Heart right ventricle (tissue), 16 donors: ENCODE measurements at regions not wholly inside any gene's neighbourhood (a gene's known extent, or its start where the extent isn't known, plus 50 kb on each side); places are given as distances from the start of the nearest gene placed in this dataset.

Experiments
- ATAC-seq, 8 donors: fragments of 200-7000 bp; cut with Tn5 transposase; one replicate each; pipeline ENCODE4 v1.9.1; 2020; ENCODE audit warnings: mild to moderate bottlenecking in 8 of 8, moderate library complexity in 8 of 8, moderate number of reproducible peaks in 1 of 8
- DNase-seq, 2 donors: peaks; one replicate each; pipeline ENCODE4 v3.0.0-alpha.2; 2020
- H3K27ac ChIP-seq, 10 donors: fragments of 200-600 bp; sonication (generic) in 2 of 10; one replicate each; pipeline versions ENCODE4 v1.5.0 to v1.8.0; 2020 to 2022; ENCODE audit warnings: mild to moderate bottlenecking in 3 of 10
- H3K27me3 ChIP-seq, 7 donors: fragments of 200-600 bp; one replicate each; pipeline ENCODE4 v1.8.0; 2021 to 2022; ENCODE audit warnings: mild to moderate bottlenecking in 2 of 7
- H3K36me3 ChIP-seq, 9 donors: fragments of 200-600 bp; sonication (generic) in 1 of 9; one replicate each; pipeline versions ENCODE4 v1.5.0 to v1.8.0; 2020 to 2022; ENCODE audit warnings: mild to moderate bottlenecking in 2 of 9
- H3K4me1 ChIP-seq, 9 donors: fragments of 200-600 bp; sonication (generic) in 1 of 9; one replicate each; pipeline versions ENCODE4 v1.5.0 to v1.8.0; 2020 to 2022; ENCODE audit warnings: mild to moderate bottlenecking in 4 of 9
- H3K4me3 ChIP-seq, 10 donors: fragments of 200-600 bp; sonication (generic) in 2 of 10; one replicate each; pipeline versions ENCODE4 v1.5.0 to v1.8.0; 2020 to 2022; ENCODE audit warnings: mild to moderate bottlenecking in 7 of 10, moderate library complexity in 2 of 10
- H3K9me3 ChIP-seq, 11 donors: fragments of 200-600 bp in 10 of 11; sonication (generic) in 2 of 11; one replicate each; pipeline versions ENCODE4 v1.5.0 to v1.8.0; 2013 to 2022; ENCODE audit warnings: mild to moderate bottlenecking in 2 of 11, control low read depth in 1 of 11, moderate library complexity in 1 of 11
- WGBS, 2 donors: extraction: QIAGEN DNeasy Blood & Tissue Kit; methylation state at CpG; one replicate each; pipeline ENCODE4 v1.1.7; 2013; ENCODE audit warnings: inconsistent platforms in 1 of 2; 5-methylcytosine and 5-hydroxymethylcytosine counted together
- intact Hi-C, 10 donors: fragments of 100-400 bp; cut with DNase I; formaldehyde crosslinking; loops; one replicate each; pipeline versions ENCODE4 v1.11.1 to v1.14.2; 2022
- TF ChIP-seq, protein P1 (sequence below), 9 donors: fragments of 200-600 bp; sonication (generic) in 2 of 9; IDR thresholded peaks; one replicate each; pipeline versions ENCODE4 v1.5.0 to v1.8.0; 2021 to 2022; ENCODE audit warnings: antibody characterized with exemption in 9 of 9, mild to moderate bottlenecking in 5 of 9, moderate library complexity in 1 of 9
- donor health status: Arrhythmogenic right ventricular cardiomyopathy.
- donor health status: ischemic (EF 13 %, LVEDD 7.1; RV severe dilation, severe dysfunction).
- donor health status: healthy with polysubstance abuse.
- donor health status: DM: no; HTN: yes; CAD: no.
- donor health status: DM: no; HTN: no; CAD: no.
- donor health status: ischemic (EF 25% LVEDD 6.9; RV normal size, moderate dysfunction).
- donor health status: ischemic (EF 25% LVEDD 5.7; RV mildly dilated, moderate dysfunction).
- donor health status: healthy.
- donor health status: DM: yes; HTN: yes; CAD: no.
- donor health status: Ischemic cardiomyopathy.
- donor health status: ischemic (EF 35%, LVEDD 5.7; RV mildly dilated, moderate dysfunction).
- donor health status: nonischemic (EF 11% LVEDD 7.7; RV severe dilation, severe dysfunction).
- donor health status: DM: yes; HTN: yes; CAD: no.
- donor health status: PGD.
- donor health status: ischemic (EF 29% LVEDD 5.4; RV normal size, mild dysfunction).
- donor health status: nonischemic (EF 23%, LVEDD 6.1; RV moderate dilation, normal function).

DNA sequence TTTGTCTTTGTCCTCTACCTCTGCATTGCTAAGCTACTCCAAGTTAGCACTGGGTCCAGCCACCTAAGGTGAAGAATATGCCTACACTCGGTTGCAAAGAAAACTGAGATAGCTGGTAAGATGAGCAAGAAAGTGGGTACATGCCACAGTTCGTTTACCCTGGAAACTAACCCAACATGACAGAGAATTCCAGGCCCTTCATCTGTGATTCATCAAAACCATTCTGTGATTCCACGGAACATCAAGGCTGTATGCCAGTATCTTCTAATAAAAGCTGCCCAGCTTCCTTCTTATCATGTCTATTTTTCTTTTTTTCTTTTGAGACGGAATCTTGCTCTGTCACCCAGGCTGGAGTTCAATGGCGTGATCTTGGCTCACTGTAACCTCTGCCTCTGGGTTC is 58.7 kb upstream of the SPANXC start:
- Histone ChIP-seq H3K27me3 (no peaks in the 10 kb centered on the region), H3K4me1 (no peaks in the 10 kb centered on the region), H3K36me3 (no peaks in the 10 kb centered on the region), H3K4me3 (no peak overlapping the region), H3K27ac (no peak overlapping the region), H3K9me3 (peaks cover 0 to 12% (median 0%) of the 10 kb centered on the region in 11 donors)
- intact Hi-C loops = no loop called here
- no peak for DNase-seq
- 77 to 80% methylated on average over 5 of the region's 5 CpGs for WGBS, 2 donors
- ATAC-seq = no peak
- TF ChIP-seq, protein P1, sequence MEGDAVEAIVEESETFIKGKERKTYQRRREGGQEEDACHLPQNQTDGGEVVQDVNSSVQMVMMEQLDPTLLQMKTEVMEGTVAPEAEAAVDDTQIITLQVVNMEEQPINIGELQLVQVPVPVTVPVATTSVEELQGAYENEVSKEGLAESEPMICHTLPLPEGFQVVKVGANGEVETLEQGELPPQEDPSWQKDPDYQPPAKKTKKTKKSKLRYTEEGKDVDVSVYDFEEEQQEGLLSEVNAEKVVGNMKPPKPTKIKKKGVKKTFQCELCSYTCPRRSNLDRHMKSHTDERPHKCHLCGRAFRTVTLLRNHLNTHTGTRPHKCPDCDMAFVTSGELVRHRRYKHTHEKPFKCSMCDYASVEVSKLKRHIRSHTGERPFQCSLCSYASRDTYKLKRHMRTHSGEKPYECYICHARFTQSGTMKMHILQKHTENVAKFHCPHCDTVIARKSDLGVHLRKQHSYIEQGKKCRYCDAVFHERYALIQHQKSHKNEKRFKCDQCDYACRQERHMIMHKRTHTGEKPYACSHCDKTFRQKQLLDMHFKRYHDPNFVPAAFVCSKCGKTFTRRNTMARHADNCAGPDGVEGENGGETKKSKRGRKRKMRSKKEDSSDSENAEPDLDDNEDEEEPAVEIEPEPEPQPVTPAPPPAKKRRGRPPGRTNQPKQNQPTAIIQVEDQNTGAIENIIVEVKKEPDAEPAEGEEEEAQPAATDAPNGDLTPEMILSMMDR (IDR thresholded peaks at IDR 0.05) = no peak
